GM21381 (cell line): ENCODE measurements at regions not wholly inside any gene's neighbourhood (a gene's known extent, or its start where the extent isn't known, plus 50 kb on each side); places are given as distances from the start of the nearest gene placed in this dataset.

ENCODE experiments used
- ATAC-seq: cut with Tn5 transposase; IDR thresholded peaks from one replicate; pipeline ENCODE4 v1.9.1; 2021; ENCODE audit warnings: mild to moderate bottlenecking, moderate library complexity; ENCODE audit not compliant: unreplicated experiment

DNA sequence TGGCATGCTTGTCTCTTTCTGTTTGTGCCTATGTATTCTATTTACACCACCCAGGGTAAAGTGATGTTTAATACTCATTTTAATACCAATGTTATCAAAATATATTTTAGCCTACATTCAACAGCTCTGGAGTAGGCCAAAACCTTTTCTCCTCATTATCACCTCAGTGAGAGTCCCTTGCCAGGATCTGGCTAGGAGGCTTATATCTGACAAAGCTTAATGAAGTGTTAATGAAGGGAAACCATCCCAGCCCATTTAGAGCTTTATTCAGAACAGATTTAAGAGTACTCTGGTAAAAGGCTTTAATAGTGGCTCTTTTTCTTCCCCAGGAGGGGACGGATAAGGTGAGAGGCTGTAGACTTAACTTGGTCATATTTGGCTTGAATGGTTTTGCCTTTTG is 137.6 kb downstream of the GRIN2B start:
- no peak for ATAC-seq

DNA sequence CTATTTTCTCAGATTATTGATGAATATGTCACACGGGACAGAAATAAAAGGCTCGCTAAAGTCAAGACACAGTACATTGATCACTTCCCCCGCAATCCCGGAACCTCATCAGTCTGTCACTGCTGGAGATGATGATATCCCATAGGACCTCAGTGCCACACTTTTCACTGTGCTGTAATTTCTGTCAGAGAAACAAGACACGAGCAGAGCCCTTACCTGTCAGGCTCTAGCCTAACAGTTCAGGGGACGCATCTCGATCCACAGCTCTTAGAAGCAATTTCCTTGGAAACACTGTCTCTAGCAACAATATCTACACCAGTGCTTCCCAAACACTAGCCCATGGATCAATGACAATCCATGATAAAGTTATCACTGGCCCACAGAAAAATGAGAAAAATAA is 140.0 kb downstream of the GRIN2B start:
- ATAC-seq, result no peak

DNA sequence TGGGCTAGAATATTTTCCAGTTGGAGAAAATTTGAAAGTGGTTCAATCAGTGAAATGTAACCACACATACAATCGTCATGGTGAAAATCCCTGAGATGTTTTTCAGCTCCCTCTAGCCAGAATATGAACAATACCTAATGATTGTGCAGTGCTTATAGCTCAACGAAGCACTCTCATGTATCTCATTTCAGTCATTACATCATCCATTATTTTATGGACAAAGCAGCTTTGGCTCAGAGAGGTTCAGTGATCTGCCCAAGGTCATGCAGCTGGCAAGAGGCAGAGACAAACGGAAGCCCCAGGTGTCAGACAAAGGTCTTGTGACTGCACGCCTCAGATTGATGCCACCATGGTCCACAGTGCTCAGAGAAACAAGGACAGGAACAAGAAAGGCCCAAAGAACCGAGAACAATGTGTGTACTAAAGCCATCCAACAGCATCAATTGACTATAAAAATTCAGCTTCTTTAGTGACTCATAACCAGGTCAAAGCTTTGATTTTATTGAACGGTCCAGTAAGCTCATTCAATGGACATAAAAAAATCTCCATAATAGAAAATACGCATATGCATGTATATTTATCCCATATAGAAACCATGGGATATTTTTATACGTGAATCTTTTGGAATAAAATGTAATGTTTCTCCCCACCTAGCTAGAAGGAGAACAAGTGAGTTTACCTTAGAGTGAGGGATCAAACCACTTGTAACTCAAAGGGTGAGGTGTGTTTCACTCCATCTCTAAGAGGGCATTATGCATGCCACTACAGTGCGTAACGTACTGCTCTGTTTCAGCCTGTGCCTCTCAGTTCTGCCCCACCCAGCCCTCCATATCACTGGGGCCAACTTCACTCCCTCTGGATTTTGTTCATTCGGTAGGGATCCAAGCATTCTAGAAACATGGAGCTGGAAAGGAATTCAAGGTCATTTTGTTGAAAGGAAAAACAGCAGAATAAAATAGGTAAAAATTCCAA is 141.8 kb downstream of the GRIN2B start:
- ATAC-seq, result no peak

DNA sequence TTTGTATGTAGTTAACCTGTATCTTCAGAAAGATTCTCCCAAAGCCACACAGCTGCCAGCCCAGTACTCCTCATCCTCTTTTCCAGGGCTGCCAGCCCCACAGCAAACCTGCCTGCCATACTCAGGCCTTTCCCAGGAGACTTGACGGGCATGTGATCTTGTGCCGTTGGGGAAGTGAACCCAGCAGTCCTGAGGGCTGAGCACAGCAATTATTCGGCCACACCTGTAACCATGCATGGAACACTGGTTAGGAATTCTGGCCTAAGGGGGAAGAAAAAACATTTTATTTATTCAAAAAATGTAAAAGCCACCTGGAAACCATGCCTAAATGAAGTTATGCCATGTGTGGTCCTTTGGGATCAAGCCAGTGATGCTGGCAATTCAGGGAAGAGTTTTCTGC is 145.3 kb downstream of the GRIN2B start:
- ATAC-seq, result no peak

DNA sequence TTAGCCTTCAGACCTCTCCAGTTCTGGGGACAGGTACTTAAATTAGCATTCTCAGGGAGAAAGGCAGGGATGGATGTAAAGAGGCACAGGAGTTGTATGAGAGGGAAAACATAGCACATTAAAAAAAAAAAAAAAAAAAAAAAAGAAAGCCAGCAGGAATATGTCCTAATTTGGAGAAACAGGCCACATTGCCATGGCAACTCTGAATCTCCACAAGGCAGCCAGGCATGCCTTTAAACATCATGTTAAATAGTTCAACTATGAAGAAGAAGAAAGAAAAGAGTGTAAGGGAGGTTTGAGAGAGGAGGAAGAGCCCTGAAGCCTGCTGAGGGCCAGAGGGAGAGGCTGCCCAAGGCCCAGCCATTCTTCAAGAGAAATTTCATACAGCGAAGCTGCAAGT is 145.8 kb downstream of the GRIN2B start:
- ATAC-seq, result no peak

DNA sequence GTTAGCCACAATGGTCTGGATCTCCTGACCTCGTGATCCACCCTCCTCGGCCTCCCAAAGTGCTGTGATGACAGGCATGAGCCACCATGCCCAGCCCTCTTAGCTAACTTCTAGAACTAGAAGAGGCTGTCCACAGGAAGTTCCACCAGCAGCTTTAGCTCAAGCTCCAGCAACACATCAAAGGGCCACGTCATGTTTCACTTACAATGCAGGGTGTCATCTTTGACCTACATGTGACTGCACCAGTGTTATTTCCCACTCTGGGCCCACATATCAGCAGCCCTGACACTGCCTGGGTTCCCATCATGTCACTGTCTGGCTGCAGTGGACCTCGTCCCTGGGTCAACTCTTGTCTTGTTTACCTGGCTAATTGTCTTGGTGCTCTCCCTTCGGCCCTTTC is 147.2 kb downstream of the GRIN2B start:
- no peak for ATAC-seq

DNA sequence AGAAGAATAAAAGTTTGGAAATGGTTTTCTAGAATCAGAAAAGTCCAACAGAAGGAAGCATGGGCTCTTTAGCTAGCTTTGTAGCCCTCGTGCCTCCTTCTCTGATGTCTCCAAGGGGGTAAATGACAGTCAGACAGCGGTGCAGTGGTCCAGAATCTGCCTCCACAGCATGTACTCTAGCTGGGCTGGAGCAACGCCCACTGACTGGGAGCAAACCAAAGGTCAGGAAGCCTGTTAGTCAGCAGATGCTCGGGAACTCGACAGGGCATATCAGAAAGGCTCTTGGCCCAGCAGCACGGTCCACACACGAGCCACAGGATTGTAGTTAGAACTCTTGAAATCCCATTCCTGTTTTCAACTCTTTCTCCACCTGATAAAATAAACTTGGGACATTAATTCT is 164.3 kb downstream of the GRIN2B start:
- no peak for ATAC-seq

DNA sequence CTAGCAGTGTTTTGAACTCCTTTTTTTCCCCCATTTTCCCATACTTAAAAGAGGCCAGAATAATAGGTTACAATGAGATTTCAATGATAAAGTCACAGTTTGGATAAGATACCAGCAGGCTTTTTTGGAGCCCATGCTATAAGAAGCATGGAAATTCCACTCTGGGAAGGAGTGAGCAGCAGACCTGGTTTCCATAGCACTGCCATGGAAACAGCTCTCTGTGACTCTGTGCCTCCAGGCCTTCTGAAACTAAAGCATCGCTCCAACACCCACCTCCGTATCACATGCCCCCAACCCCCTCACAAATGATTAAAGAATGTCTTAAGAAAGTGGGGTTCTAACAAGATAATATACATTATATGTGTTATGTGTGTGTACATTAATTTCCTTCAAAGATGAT is 165.0 kb downstream of the GRIN2B start:
- ATAC-seq, result no peak

DNA sequence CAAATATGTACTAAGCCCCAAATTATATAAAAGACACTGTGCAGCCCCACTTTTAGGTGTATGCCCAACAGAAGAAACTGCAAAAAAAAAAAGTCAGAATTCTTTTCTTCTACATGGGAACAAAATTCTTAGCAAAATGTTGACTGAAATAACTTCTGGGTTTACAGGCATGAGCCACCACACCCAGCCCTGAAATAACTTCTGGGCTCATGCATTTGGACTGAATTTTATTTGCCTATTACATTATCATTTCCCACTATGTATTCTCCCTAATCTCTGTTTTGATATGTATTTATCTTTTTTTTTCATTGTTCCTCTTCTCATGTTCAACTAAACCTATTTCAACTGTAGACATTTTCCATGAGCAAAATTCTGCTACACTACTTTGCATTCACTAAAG is 169.2 kb downstream of the GRIN2B start:
- ATAC-seq, result no peak

DNA sequence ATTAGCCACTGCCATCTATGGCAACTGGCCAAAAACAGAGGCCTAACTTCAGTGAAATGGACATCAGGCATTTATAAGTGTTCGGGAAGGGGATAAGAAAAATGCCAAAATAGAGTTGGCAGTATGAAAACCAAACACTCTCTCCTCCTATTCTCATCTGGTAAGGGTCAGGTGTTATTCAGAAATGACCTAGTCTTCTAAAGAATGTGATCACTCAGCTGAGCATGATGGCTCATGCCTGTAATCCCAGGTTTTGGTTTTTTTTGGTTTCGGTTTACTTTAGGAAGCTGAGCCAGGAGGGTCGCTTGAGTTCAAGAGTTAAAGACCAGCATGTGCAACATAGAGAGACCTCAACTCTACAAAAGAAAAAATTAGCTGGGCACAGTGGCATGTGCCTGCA is 170.3 kb downstream of the GRIN2B start:
- no peak for ATAC-seq

DNA sequence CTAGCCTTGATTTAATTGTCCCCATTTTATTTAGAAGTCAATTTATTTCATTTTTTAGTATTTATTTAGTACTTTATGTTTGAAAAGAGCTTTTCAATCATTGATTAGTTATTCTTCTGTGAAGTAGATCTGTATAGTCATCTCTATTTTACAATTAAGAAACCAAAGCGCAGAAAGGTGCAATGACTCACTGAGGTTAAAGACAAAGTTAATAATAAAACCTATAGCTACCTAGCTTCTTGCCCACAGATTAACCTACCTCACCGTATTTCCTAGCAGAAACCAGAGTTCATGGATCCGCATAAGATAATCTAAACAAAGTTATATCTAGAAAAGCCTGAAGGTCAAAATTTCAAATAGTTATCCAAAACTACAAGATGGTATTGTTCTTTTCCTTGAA is 176.4 kb downstream of the GRIN2B start:
- ATAC-seq, result no peak

DNA sequence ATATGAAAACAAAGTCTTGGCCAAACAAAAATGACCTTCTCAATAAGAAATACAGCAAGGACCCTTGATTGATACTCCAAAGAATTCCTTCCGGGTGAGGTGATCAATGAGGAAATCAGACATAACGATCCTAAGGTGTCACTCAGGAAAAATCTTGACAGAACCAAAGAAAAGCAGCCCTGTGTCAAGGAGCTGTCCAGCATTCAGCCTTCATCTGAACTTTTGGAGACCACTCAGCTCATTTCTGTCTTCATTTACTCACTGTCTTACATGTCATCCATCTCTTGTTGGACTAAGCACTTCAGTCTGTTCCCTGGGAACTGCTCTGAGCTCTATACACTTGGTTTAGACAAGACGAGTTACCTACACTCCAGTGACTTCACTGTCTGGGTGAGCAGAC is 179.9 kb downstream of the GRIN2B start:
- no peak for ATAC-seq

DNA sequence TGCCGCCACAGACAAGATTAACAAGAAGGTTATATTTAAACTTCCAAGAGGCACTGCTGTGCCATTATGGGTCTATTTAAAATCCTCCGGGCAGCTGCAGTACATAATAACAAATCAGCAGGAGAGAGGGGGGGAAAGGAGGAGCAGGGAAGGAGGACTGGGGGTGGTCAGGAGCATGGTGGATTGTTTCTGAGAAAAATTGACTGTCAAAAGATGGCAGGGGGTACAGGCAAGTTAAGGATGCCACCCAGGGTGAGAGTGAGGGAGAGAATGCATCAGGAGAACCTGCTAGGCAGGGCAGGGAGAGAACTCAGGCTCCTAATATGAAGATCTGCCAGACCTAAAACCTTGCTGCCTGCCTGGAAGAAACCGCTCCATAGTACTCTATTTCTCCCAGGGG is 181.8 kb downstream of the GRIN2B start:
- ATAC-seq, result no peak

DNA sequence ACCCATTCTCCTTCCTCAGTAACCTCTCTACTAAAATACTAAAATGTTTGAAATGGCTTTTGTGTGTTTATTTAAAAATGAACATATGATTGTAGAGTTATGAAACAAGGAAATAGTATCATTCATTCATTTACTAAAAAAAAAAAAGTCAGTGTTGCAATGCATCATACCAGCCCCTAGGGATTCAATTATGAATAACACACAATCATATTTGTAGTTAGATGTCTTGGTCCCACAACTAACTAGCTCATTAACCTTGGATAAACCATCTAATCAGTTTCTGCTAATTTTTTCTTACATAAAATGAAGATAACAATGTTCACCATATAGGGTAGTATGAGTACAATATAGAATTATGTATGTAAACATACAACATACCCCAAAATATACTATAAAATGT is 183.2 kb downstream of the GRIN2B start:
- no peak for ATAC-seq

DNA sequence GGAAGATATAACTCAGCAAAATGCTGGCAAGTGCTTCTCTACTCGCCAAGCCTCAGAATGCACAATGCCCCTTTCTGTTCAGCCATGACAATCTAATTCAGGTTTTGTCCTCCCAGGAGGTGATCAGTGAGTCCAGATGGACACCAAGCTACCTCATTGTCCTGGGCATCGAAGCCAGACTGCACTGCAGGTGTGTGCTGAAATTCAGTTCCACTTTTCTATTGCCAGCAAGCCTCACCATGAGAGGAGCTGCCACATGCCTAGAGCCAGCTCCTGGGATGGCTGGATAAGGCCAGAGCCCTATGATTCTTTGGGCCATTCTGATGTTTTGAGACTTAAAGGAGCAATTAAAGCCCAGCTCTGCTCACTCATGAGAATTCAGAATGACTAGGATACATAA is 186.7 kb downstream of the GRIN2B start:
- no peak for ATAC-seq

DNA sequence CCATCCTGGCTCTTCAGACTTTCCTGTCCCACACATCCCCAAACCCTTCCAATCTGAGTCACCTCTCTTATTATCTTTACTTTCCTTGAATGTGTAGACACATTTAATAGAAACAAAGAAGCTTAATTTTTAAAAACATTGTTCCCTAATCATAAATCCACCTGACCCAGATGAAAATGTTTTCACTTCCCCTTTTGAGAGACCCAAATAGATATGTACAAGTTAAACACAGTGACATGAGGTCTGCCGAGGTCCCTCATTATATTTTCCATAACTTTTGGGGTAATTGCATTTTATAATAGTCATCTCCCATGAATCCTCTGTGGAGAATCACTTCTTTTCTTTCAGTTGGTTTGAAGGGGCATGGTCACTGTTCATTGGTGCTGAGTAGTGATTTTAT is 191.1 kb downstream of the GRIN2B start:
- no peak for ATAC-seq

DNA sequence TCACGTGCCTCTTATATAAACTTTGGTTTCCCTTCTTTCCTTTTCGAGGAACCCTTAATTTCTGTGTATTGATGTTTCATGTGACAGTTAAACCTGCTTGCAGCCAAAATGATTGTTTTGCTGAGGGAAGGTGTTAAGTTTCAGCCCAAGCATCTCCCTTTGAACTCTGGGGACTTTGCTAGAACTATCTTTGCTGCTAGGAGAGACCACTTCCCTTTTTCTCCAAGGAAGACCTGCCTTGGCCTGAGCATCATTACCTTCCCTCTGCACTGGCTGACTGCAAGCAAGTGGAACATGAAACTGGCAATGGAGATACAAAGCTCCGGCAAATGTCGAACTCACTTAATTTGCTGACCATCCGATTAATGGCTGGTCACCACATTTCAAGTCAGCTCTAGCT is 192.8 kb downstream of the GRIN2B start:
- no peak for ATAC-seq

DNA sequence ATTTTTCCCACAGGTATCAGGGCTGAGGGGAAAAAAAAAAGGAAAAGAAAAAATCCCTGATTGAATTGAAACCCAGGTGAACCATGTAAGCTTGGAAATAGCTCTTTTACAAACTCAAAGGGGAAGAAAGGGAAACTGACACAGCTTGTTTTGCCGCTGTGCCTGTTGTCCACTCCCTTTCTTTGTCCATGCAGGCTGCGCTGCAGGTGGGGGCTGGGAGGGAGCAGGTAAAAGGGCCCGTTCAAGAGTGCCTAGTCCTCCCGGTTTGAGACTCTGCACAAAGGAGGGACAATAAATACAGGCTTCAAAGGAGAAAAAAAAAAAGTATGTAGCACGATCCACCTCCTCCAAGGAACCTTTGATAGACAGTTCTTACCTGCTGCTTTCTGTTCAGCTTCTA is 194.8 kb downstream of the GRIN2B start:
- ATAC-seq, result no peak

DNA sequence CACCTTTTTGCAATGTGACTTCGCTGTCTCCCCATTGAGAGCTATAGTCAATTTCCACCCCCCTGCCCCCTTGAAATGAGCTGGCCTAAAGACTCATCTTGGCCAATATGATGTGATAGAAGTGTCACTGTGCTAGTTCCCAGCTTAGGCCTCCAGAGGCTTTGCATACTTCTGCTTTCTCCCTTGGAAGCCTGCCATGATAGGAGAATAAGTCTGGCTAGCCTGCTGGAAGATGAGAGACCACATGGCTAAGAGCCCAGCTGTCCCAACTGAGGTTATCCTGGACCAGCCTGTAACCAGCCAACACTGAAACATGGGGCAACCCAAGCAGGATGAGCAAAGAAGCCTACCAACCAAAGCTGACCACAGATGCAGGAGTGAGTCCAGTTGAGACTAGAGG is 196.9 kb downstream of the GRIN2B start:
- no peak for ATAC-seq

DNA sequence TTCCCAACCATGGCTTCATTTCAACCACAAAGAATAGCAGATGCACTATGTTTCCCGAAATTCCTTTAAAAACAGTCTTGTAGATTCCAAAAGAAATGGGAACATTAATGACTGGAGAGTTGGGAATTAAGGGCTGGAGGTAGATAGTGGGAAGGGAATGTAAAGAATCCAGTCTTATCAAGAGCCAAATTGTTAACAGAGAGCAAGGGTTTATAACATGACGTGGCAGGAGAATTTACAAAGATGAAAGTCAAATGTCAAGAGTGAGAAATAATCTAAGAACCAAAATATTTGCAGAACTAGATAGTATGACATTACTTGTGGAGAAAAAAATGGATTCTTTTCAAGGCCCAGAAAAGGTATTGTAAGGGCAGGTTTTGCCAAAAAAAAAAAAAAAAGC is 200.9 kb downstream of the GRIN2B start:
- ATAC-seq, result no peak

DNA sequence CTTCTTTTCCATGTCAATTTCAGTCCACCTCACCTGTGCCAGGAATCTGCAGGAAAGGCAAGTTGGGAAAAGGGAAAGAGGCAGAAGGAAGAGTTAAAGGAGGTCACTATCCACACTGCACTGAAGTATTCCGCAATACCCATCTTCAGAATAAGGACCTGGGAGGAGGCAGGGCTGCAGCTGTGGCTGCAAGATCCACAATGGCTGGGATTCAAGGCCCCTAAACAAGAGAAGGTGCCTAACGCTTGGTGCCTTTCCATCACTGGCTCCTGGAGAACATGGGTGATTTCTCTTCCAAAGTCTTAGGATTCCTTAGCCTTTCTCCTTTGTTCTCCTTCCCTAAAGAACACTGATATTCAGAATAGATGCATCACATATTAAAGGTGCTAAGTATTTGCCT is 204.0 kb downstream of the GRIN2B start:
- ATAC-seq, result no peak

DNA sequence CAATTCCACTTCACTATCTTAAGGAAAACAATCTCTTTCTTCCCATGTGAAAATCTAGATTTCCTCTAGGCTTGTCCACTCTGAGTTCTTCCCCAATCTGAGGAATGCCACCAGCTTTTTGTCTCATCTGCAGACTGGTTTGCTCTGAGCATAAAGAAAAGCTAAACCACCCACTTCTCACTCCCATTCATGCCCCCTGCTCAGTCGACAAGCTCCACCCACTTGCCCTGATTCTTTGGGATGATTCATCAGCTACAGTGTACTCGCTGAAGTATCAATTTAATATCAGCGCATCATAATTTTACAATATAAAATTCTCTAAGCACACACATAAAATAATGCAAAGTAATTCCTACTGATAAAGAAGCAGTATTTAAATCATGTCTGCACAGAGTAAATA is 209.1 kb downstream of the GRIN2B start:
- no peak for ATAC-seq

DNA sequence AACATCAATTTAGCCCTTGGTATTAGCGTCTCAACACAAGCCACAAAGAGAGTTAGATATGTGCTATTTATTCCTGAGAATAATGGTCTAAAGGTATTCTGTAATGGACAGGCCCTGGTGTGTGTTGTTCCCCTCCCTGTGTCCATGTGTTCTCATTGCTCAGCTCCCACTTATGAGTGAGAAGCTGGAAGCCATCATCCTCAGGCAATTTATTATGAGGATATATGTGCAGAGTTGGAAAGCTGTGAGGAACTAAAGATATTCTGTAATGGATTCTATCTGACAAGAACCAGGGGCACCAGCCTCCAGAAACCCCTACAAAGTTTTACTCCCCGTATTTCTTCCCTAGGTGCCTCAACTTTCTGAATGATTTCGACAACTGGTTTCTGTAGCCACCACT is 210.8 kb downstream of the GRIN2B start:
- no peak for ATAC-seq
